GM23338 (cell line): ENCODE measurements at regions not wholly inside any gene's neighbourhood (a gene's known extent, or its start where the extent isn't known, plus 50 kb on each side); places are given as distances from the start of the nearest gene placed in this dataset.
"Not testable (repeated sequence)": the region's sequence is repeated elsewhere in the genome, so short reads cannot be mapped to it uniquely, and the experiment has no call there.

Experiments
- EZH2phosphoT487 ChIP-seq: fragments of 200-600 bp; sonication (generic); IDR thresholded peaks from one replicate; pipeline ENCODE4 v1.8.1; 2018; ENCODE audit warnings: antibody characterized with exemption; ENCODE audit not compliant: unreplicated experiment
- TF ChIP-seq, protein P1 (sequence below), 2 experiments: fragments of 200-600 bp in 1 of 2; sonication (generic) in 1 of 2; conservative IDR thresholded peaks; 2 replicates each; pipeline versions ENCODE4 v1.5.1 to v1.6.1; 2016 to 2017; ENCODE audit warnings: antibody characterized with exemption in 2 of 2, low read depth in 2 of 2, mild to moderate bottlenecking in 2 of 2, moderate library complexity in 1 of 2

DNA sequence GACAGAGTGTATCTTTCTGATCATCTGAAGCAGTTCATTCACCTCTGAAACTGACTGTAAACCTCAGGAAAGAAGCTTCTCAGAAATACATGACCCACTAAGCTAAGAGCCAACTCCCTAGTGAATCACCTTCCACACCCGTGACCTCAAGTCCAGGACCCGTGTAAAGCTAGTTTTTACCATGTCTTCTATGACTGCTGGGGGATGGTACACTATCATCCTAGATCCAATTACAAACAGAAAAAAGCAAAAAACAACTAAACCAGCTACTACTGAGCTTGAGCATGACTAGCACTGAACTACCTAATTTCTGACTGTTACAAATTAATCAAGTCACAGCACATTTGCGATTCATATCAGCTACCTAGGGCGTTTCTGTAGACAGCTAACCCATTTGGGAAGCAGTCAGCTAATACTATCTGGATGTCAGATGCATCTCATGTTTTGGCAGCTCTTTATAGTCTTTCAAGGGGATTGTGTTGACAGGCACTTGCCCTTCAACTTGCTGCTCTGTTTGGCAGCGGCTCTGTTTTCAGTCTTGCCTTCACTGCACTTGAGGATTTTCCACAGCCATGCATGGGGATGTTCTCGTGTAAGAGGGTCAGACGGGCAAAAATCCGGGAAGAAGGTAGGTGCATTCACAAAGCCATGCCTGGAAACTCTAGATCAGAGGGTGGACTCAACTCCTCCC lies 350.3 kb downstream of the ANAPC1 start:
- TF ChIP-seq, protein P1, sequence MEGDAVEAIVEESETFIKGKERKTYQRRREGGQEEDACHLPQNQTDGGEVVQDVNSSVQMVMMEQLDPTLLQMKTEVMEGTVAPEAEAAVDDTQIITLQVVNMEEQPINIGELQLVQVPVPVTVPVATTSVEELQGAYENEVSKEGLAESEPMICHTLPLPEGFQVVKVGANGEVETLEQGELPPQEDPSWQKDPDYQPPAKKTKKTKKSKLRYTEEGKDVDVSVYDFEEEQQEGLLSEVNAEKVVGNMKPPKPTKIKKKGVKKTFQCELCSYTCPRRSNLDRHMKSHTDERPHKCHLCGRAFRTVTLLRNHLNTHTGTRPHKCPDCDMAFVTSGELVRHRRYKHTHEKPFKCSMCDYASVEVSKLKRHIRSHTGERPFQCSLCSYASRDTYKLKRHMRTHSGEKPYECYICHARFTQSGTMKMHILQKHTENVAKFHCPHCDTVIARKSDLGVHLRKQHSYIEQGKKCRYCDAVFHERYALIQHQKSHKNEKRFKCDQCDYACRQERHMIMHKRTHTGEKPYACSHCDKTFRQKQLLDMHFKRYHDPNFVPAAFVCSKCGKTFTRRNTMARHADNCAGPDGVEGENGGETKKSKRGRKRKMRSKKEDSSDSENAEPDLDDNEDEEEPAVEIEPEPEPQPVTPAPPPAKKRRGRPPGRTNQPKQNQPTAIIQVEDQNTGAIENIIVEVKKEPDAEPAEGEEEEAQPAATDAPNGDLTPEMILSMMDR (conservative IDR thresholded peaks at IDR 0.05; ENCODE audit: low read depth in 2 of 2): not testable (repeated sequence)
- TF ChIP-seq EZH2phosphoT487: not testable (repeated sequence)
